C4-2B (cell line): ENCODE measurements at regions not wholly inside any gene's neighbourhood (a gene's known extent, or its start where the extent isn't known, plus 50 kb on each side); places are given as distances from the start of the nearest gene placed in this dataset.

Experiments used
- ZFX ChIP-seq: fragments of 450-650 bp; IDR thresholded peaks from 2 replicates; pipeline ENCODE4 v1.6.1; 2017
- TF ChIP-seq, protein P1 (sequence below): fragments of 450-650 bp; conservative IDR thresholded peaks from 2 replicates; pipeline ENCODE4 v1.5.1; 2017; ENCODE audit warnings: mild to moderate bottlenecking

- TF ChIP-seq, protein P1, sequence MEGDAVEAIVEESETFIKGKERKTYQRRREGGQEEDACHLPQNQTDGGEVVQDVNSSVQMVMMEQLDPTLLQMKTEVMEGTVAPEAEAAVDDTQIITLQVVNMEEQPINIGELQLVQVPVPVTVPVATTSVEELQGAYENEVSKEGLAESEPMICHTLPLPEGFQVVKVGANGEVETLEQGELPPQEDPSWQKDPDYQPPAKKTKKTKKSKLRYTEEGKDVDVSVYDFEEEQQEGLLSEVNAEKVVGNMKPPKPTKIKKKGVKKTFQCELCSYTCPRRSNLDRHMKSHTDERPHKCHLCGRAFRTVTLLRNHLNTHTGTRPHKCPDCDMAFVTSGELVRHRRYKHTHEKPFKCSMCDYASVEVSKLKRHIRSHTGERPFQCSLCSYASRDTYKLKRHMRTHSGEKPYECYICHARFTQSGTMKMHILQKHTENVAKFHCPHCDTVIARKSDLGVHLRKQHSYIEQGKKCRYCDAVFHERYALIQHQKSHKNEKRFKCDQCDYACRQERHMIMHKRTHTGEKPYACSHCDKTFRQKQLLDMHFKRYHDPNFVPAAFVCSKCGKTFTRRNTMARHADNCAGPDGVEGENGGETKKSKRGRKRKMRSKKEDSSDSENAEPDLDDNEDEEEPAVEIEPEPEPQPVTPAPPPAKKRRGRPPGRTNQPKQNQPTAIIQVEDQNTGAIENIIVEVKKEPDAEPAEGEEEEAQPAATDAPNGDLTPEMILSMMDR: no peak
- TF ChIP-seq ZFX: no peak
These were observed 223.9 kb downstream of the FAT4 start for GRCh38 chr4:125538670-125539069.
